Upper lobe of left lung (tissue), 6 donors: ENCODE measurements at regions not wholly inside any gene's neighbourhood (a gene's known extent, or its start where the extent isn't known, plus 50 kb on each side); places are given as distances from the start of the nearest gene placed in this dataset.

ENCODE experiments used
- ATAC-seq, 2 donors: fragments of 200-7000 bp; cut with Tn5 transposase; one replicate each; pipeline ENCODE4 v1.9.1; 2022; ENCODE audit warnings: mild to moderate bottlenecking in 2 of 2, moderate library complexity in 2 of 2; ENCODE audit not compliant: low FRiP score in 2 of 2
- DNase-seq, 2 donors: peaks; one replicate each; pipeline ENCODE4 v3.0.0-alpha.2; 2019 to 2020
- H3K27ac ChIP-seq, 4 donors: fragments of 200-600 bp; sonication (generic); one replicate each; pipeline ENCODE4 v1.5.1; 2016 to 2019
- H3K27me3 ChIP-seq, 4 donors: fragments of 200-600 bp; sonication (generic); one replicate each; pipeline ENCODE4 v1.5.1; 2017 to 2019
- H3K36me3 ChIP-seq, 4 donors: fragments of 200-600 bp; sonication (generic); one replicate each; pipeline ENCODE4 v1.5.1; 2016 to 2019
- H3K4me1 ChIP-seq, 4 donors: fragments of 200-600 bp; sonication (generic); one replicate each; pipeline ENCODE4 v1.5.1; 2018 to 2019
- H3K4me3 ChIP-seq, 4 donors: fragments of 200-600 bp; sonication (generic); one replicate each; pipeline ENCODE4 v1.5.1; 2017 to 2019; ENCODE audit warnings: mild to moderate bottlenecking in 2 of 4, moderate library complexity in 1 of 4
- H3K9me3 ChIP-seq, 4 donors: fragments of 200-600 bp; sonication (generic); one replicate each; pipeline ENCODE4 v1.5.1; 2018 to 2019
- EP300 ChIP-seq, 4 donors: sonication (generic); formaldehyde crosslinking; IDR thresholded peaks; one replicate each; pipeline ENCODE4 v1.5.1; 2017; ENCODE audit warnings: antibody characterized with exemption in 4 of 4, control low read depth in 2 of 4
- POLR2A ChIP-seq, 4 donors: fragments of 450-650 bp; IDR thresholded peaks; one replicate each; pipeline ENCODE4 v1.5.1; 2016 to 2017; ENCODE audit warnings: antibody characterized with exemption in 4 of 4, mild to moderate bottlenecking in 2 of 4
- POLR2AphosphoS5 ChIP-seq, 2 donors: sonication (generic); formaldehyde crosslinking; IDR thresholded peaks; one replicate each; pipeline ENCODE4 v1.5.1; 2017; ENCODE audit warnings: antibody characterized with exemption in 2 of 2
- WGBS, 2 donors: methylation state at CpG; one replicate each; pipeline ENCODE4 v1.1.5; 2017 to 2018; 5-methylcytosine and 5-hydroxymethylcytosine counted together
- TF ChIP-seq, protein P1 (sequence below), 6 experiments: fragments of 450-650 bp in 4 of 6; fragments of 200-600 bp in 2 of 6; sonication (generic) in 2 of 6; IDR thresholded peaks; one replicate each; pipeline ENCODE4 v1.5.1; 2016 to 2019; ENCODE audit warnings: antibody characterized with exemption in 6 of 6
- donor health status: DM: no; HTN: no; CAD: no; lungs with moderate emphysema.
- donor health status: DM: no; HTN: yes; CAD: no; lungs with severe emphysema.

- DNase-seq: no peak
- ATAC-seq: no peak
- Histone ChIP-seq H3K4me3 (no peak overlapping the region), H3K4me1 (no peaks in the 10 kb centered on the region), H3K27me3 (no peaks in the 10 kb centered on the region), H3K9me3 (peaks cover 0 to 24% (median 15%) of the 10 kb centered on the region in 4 donors), H3K27ac (no peak overlapping the region), H3K36me3 (no peaks in the 10 kb centered on the region)
- 67 to 68% methylated on average over 3 of the region's 3 CpGs for WGBS, 2 donors
- TF ChIP-seq POLR2A (IDR thresholded peaks at IDR 0.05) (no peak), POLR2AphosphoS5 (IDR thresholded peaks at IDR 0.05) (no peak), EP300 (IDR thresholded peaks at IDR 0.05) (no peak)
- TF ChIP-seq, protein P1, sequence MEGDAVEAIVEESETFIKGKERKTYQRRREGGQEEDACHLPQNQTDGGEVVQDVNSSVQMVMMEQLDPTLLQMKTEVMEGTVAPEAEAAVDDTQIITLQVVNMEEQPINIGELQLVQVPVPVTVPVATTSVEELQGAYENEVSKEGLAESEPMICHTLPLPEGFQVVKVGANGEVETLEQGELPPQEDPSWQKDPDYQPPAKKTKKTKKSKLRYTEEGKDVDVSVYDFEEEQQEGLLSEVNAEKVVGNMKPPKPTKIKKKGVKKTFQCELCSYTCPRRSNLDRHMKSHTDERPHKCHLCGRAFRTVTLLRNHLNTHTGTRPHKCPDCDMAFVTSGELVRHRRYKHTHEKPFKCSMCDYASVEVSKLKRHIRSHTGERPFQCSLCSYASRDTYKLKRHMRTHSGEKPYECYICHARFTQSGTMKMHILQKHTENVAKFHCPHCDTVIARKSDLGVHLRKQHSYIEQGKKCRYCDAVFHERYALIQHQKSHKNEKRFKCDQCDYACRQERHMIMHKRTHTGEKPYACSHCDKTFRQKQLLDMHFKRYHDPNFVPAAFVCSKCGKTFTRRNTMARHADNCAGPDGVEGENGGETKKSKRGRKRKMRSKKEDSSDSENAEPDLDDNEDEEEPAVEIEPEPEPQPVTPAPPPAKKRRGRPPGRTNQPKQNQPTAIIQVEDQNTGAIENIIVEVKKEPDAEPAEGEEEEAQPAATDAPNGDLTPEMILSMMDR (IDR thresholded peaks at IDR 0.05): no peak
Measured at GRCh38 chr2:22579341-22579740, 805.6 kb upstream of the KLHL29 start.

DNA sequence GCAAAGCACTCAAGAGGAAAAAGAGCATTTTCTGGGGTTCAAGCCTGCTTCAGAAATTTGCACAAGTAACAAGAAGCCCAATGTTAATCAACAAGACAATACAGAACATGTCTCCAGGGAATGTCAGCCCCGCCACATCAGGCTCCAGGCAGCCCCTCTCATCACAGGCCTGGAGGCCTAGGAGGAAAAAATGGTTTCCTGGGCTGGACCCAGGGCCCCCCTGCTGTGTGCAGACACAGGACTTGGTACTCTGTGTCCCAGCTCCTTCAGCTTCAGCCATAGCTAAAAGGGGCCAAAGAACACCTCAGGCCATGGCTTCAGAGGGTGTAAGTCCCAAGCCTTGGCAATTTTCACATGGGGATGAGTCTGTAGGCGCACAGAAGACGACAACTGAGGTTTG, 802.9 kb upstream of the KLHL29 start:
- 61 to 64% methylated on average over 3 of the region's 3 CpGs for WGBS, 2 donors
- peaks cover 0 to 24% (median 15%) of the 10 kb centered on the region in 4 donors for H3K9me3 ChIP-seq
- H3K27me3 ChIP-seq: no peaks in the 10 kb centered on the region
- no peak overlapping the region for H3K27ac ChIP-seq
- ATAC-seq (no peak), DNase-seq (no peak)
- no peaks in the 10 kb centered on the region for H3K4me1 ChIP-seq
- no peak overlapping the region for H3K4me3 ChIP-seq
- TF ChIP-seq, protein P1 (IDR thresholded peaks at IDR 0.05): no peak
- no peaks in the 10 kb centered on the region for H3K36me3 ChIP-seq

DNA sequence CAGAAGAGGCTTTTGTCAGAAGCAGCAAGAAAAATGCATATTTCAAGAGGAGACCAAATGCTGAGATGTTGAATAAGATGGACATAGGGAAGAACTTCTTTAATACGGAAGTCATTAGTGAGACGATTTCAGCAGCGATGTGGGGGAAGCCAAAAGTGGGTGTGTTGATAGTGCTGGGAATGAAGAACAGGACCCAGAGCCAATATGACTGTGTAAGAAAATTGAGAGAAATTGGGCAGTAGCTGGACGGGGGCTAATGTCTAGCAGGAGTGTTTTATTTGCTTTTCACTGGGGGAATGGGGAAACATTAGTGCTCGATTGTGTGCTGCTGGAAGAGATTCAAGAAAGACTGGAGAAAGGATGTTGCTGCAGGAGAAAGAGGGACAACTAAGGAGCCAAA, 788.7 kb upstream of the KLHL29 start:
- no peaks in the 10 kb centered on the region for H3K4me1 ChIP-seq
- H3K4me3 ChIP-seq: no peak overlapping the region
- DNase-seq (no peak), ATAC-seq (no peak)
- no peaks in the 10 kb centered on the region for H3K27me3 ChIP-seq
- 61 to 69% methylated on average over 5 of the region's 5 CpGs for WGBS, 2 donors
- TF ChIP-seq EP300 (IDR thresholded peaks at IDR 0.05) (no peak), POLR2AphosphoS5 (IDR thresholded peaks at IDR 0.05) (no peak), POLR2A (IDR thresholded peaks at IDR 0.05) (no peak)
- TF ChIP-seq, protein P1 (IDR thresholded peaks at IDR 0.05): no peak
- H3K27ac ChIP-seq: no peak overlapping the region
- H3K9me3 ChIP-seq: peaks cover 0 to 4% (median 3%) of the 10 kb centered on the region in 4 donors
- H3K36me3 ChIP-seq: no peaks in the 10 kb centered on the region

- Histone ChIP-seq H3K4me3 (no peak overlapping the region), H3K4me1 (no peaks in the 10 kb centered on the region), H3K27me3 (no peaks in the 10 kb centered on the region), H3K36me3 (no peaks in the 10 kb centered on the region), H3K9me3 (no peaks in the 10 kb centered on the region), H3K27ac (no peak overlapping the region)
- 31 to 41% methylated on average over 2 of the region's 2 CpGs for WGBS, 2 donors
- TF ChIP-seq POLR2A (IDR thresholded peaks at IDR 0.05) (no peak), EP300 (IDR thresholded peaks at IDR 0.05) (no peak), POLR2AphosphoS5 (IDR thresholded peaks at IDR 0.05) (no peak)
- TF ChIP-seq, protein P1 (IDR thresholded peaks at IDR 0.05): no peak
- ATAC-seq (no peak), DNase-seq (no peak)
Measured at GRCh38 chr2:22600156-22600555, 784.8 kb upstream of the KLHL29 start.

DNA sequence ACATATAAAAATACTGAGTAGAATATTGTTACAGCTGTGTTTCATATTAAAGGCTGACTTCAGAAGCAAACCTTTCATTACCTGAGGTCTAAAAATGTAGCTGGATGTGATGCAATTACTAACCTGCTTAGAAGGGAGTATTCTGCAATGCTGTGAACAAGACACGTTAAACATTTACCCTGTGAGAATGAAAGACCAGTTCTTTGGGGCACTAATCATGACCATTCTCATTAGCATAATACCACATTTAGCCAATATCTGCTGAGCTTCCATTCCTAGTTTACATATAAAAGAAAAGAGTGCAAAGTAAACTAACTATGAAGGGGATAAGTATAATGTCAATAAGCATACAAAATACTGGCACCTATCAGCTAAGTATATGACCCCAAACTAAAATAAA, 784.0 kb upstream of the KLHL29 start:
- no peaks in the 10 kb centered on the region for H3K36me3 ChIP-seq
- H3K9me3 ChIP-seq: no peaks in the 10 kb centered on the region
- no peak for TF ChIP-seq POLR2AphosphoS5 (IDR thresholded peaks at IDR 0.05)
- no peak for TF ChIP-seq EP300 (IDR thresholded peaks at IDR 0.05)
- TF ChIP-seq, protein P1 (IDR thresholded peaks at IDR 0.05): no peak
- TF ChIP-seq POLR2A (IDR thresholded peaks at IDR 0.05): no peak
- no peaks in the 10 kb centered on the region for H3K27me3 ChIP-seq
- WGBS, 2 donors: 64 to 65% methylated on average over 1 of the region's 1 CpG
- no peaks in the 10 kb centered on the region for H3K4me1 ChIP-seq
- H3K27ac ChIP-seq: no peak overlapping the region
- DNase-seq (no peak), ATAC-seq (peak in 1 of 2 donors; percentile 63)
- no peak overlapping the region for H3K4me3 ChIP-seq
